Cerebellar nuclear complex (tissue), 1 donor: ENCODE measurements at regions not wholly inside any gene's neighbourhood (a gene's known extent, or its start where the extent isn't known, plus 50 kb on each side); places are given as distances from the start of the nearest gene placed in this dataset.

Experiments used
- DNase-seq, 2 experiments: peaks; one replicate each; lab custom pipeline; 2025; lab: John Stamatoyannopoulos, UW

DNA sequence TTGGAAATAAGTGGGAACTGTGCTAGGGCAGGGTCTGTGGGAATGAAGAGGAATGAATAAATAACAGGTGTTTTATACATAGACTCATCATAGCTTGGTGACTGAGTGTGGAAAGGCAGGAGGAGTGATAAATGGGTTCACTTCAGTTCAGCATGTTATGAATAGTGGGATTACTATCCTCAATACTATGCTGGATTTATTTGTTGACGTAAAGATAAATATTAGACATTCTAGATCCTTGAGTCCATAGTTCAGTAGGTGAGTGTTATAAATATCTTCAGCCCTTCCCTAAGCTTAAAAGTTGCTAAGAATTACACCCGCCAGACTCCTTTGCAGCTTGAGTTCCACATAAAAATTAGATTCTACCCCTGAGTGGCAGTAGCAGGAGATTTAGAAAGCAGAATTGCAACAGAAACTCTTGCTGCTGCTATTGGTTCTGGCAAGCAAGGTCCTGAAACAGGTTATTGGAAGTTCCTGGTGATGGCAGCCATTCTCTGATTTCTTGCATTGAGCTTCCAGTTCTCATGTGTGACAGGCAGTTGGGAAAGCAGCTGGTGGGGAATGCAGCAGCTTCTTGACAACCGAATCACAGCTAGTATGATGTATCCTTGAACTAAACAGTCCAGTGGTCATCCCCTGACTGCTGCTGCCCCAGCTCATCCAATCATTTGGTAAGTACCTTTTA is 1558.9 kb downstream of the FAM181B start:
- DNase-seq: no peak

DNA sequence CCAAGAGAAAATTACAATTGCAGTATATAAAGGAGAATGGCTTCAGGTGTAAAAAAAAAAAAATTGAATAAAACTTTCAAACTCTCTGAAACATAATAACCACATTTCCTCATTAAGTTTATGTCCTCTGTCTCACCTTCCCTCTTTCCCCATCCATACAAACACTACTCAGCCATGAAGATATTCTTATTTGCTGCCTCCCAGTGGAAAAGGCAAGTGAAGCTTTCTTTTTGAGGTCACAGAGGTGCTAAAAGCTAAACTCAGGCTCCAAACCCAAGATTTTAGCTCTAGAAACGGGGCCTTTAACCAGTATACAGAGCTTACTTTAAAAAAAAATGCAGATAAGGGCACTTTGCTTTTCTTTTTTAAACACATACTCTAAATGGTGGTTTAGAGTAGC is 1568.5 kb downstream of the FAM181B start:
- DNase-seq: no peak

DNA sequence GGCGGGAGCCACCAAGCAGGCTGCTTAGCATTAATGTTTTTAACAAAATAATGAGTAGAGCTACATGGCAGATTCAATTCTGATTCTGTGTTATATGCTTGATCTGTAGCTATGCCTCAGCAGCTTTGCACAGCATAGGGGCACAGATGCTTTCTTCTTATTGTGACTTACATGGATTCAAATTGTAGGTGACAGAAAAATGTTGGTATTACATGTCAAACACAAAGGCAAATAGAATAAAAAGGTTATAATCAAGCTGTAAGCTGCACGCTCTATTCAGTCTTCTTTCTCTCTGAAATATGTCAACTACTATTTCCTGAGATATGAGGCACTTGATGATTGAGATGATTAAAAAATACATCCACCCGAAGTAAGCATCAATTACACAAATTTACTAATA is 1573.8 kb downstream of the FAM181B start:
- no peak for DNase-seq

DNA sequence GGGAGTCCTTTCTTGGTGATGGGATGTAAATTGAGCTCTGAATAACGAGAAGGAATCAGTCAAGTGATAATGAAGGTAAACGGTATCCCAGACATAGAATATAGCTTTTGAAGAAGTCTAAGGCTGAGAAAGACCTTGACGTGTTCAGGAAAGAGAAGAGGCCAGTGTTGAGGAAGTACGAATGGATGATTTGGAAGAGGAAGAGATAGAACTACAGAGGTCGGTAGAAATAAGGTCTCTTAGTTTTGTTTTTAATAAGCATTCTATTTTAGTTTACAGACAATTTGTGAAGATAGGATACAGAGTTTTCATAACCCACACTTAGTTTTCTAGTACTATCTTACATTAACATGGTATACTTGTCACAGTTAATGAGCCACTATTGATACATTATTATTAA is 1598.1 kb downstream of the FAM181B start:
- no peak for DNase-seq

DNA sequence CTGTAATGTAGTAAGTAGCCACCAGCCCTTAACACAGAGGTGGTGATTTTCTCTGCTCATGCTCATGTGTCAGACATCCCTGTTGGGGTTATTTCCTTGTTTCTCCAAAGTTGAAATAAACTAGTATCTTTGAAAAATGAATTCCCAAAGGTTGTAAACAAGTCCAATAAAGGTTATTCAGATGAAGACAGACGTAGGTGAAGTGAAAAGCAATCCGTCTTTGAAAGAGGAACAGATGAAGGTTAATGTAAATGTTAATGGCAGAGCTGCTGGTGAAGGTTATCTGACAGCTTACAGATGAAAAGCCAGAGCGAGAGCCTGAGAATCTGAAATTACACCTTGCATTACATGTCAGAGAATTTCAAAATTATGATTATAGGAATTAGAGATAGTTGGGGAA is 1604.0 kb downstream of the FAM181B start:
- no peak for DNase-seq

DNA sequence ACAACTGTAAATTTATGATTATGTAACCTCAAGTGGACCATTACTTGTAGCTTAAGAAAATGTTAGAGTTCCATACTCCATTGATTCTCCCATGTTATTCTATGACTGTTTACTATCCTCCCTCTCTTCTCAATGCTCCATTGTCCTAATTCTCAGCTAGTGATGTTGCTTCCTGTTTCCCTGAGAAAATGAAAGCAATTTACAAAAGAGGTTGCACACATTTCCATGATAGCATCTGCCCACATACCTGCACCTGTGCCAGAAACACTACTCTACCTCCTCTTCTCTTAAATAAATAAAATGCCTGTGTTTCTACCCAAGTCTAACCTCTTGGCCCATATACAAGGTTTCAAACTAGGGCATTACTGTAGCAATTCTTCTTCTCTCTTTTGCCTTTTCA is 1620.9 kb downstream of the FAM181B start:
- no peak for DNase-seq

DNA sequence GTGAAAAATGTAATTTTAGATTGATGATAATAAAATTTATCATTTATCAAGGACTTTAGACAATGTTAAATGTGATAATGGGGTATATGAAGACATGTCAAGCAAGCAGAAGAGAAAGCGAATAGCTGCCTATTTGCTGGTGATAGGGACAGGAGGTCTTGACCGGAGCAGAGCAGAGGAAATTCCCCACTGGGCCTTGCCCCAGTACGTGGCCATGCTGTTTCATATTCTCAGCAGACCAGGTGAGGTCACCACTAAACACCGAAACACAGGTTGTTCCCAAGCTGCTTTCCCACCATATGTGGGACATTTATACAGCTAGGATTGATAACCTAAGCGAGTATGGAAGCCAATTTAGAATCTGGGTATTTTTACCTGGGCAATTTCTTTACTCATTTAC is 1629.6 kb downstream of the FAM181B start:
- DNase-seq: no peak

DNA sequence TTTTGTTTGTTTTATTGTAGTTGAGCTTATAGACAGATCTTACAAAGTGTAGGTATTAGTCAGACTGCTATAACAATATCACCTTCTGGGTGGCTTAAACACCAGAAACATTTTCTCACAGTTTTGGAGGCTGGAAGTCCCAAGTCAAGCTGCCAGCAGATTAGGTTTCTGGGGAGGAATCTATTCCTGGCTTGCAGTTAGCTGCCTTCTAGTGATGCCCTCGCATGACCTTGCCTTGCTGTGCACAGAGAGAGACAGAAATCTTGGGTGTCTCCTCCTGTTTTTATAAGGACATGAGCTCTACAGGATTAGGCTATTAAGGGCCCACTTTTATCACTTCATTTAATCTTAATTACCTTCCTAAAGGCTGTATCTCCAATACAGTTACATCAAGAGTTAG is 1635.2 kb downstream of the FAM181B start:
- no peak for DNase-seq

DNA sequence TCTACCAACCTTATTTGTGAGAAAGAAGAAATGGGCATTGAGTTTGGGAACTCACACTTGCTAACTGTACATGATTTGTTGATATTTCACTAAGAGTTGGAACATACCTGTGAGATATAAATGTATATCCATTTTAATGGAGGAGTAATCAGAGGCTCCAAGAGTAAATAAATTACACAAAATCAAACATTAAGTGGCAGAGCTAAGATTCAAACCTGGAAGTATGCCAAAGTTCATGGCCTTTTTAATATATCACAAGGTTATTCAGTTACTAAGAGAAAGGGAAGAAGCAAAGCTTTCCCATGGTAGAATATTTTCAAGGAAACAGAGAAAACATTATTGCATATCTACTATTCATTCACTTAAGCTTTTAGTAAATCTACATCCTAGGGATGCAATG is 1641.1 kb downstream of the FAM181B start:
- DNase-seq: no peak

DNA sequence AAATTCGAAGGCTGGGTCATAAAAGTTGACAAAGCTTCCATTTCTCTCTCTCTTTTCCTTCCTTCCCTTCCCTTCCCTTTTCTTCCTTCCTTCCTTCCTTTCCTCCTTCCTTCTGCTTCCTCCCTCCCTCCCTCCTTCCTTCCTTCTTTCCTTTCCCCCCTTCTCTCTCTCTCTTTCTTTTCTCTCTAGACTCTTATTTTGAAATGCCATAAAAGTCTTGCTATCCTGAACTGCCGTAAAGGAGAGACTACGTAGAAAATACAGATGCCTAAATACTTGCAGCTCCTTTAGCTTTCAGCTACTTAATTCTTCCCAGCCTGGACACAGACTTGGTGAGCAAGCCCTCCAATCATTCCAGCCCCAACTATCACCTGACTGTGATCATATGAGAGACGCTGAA is 1644.4 kb downstream of the FAM181B start:
- DNase-seq: no peak

DNA sequence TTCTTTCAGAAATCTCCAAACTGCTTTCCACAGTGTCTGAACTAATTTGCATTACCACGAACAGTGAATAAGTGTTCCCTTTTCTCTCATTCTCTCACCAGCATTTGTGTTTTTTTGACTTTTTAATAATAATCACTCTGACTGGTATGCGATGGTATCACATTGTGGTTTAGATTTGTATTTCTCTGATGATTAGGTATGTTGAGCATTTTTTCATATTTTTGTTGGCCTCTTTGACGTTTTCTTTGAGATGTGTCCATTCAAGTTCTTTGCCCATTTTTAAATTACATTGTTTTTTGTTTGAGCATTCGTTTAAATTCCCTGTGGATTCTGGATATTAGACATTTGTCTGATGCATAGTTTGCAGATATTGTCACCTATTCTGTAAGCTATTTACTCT is 1639.6 kb upstream of the TENM4 start:
- DNase-seq: no peak

DNA sequence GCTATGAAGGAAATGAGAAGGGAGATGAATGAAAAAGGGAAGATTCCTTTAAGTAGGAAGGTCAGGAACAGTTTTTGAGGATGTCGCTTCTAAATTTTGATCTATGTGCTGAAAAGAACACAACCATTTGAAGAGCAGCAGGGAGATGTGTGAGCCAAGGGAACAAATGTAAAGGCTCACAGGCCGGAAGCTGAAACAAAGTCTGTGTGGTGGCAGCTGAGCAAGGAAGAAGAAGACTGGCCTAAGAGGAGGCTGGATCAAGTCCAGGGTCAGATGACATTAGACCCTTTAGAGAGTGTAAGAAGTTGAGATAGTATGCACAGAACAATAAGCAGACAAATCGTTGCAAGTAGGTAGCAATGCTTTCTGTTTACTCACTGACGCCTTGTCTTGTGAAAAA is 1631.4 kb upstream of the TENM4 start:
- no peak for DNase-seq

DNA sequence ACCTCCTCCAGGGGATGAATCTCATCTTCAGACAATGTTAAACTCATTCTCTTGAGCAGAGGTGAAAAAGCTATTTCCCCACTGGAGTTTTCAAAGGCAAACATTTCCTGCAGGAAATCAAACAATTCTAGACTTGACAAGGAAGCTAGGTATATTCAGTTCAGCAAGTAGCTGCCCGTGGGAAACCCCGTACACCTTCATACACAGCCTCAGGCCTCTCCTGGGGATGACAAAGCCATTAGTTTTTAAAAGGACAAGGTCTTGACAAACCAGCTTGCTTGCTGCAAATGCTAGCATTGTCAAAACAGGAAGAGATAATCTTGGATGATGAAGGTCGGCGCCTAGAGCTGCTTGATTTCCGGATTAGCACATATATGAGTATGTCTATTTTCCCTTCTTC is 1630.8 kb upstream of the TENM4 start:
- DNase-seq: no peak

DNA sequence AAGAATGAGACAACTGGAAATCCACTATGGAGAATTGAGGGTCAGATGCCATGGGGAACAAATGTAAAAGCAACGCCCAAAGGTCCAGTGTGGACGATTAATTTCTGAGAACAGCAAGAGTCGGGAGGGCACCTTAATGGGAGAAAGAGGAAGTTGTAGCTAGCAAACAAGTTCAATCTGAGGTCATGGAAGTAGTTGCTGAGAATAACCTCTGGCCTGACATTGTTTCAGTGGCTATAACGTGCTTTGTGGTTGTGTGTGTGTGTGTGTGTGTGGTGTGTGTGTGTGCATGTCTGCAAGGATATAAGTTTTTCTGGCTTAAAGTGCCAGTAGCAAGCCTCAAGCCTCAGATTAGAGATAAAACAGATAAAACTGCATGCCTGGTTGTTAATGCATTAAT is 1630.1 kb upstream of the TENM4 start:
- DNase-seq: no peak

DNA sequence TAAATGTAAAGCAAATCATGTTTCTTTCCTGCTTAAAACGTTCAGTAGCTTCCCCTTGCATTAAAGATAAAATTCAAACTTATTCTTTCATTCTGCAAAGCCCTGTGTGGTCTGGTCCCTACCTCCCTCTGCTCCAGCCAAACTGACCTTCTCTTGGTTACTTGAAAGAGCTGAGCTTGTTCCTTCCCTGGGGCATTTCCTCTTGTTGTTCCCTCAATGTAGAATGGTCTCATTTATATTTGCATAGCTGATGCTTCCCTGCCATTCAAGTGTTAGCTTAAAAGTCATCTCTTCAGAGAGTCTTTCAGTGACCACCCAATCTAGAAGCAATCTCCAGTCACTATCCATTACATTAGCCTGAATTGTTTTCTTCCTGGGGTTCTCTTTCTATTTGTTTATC is 1618.5 kb upstream of the TENM4 start:
- DNase-seq: no peak

DNA sequence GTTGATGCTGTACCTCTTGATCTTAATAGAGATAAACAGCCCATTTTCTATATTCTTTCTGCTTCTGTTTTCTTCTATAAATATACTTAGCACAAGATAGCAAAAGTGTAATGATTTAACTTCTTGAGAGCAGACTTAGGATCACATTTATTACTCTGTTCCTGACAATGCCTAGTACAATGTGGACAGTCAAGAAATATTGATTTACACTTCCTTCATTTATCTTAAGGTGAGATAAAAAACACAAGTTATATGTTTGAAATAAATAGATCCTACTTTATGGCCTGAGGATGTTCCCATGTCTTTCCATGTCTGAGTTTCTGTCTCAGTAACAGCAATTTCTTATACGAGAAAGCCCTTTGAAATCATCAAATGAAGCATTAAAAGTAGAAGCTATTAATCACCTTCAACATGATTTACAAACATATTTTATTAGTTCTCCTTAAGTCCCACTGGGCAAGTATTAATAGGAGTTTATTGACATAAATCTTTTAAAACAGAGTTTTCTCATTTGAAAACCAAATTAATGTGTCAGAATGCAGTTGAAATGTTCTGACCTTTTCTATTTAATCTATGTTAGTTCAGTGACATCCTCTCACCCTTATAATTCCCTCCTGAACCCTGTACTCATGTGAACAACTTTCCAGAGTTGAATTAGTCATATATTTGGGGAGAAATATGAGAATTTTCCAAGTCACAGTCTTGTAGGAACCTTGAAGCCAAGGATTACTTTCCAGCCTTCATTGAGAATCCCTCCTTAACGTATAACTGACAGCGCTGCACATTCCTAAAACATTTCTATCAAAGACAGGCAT is 1611.7 kb upstream of the TENM4 start:
- DNase-seq: no peak

DNA sequence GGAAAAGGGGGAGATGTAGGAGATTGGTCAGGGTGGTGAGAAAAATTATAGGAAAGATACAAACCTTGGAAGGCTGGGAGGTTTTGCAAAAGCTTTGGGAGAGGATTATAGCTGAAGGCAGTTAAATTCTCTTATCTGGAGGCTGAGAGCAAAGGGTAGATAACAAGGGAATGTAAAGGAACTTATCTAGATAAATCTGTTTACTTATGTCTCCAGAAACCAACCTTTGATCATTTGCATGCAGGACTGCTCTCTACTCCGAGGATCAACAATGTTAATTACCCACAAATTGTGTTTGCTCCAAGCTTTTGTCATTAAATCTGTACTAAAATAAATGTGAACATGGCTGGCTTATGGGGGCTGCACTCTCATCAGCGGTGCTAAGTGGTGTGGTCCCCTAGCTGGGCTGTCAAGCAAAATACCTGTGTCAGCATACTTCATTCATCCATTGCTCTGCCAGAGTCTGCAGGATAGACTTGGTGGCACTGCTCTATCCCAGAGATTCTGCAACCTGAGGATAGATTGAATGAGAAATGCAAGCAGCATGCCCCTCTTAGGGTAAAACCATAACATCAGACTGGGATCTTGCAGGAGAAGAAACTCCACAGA is 1599.2 kb upstream of the TENM4 start:
- no peak for DNase-seq

DNA sequence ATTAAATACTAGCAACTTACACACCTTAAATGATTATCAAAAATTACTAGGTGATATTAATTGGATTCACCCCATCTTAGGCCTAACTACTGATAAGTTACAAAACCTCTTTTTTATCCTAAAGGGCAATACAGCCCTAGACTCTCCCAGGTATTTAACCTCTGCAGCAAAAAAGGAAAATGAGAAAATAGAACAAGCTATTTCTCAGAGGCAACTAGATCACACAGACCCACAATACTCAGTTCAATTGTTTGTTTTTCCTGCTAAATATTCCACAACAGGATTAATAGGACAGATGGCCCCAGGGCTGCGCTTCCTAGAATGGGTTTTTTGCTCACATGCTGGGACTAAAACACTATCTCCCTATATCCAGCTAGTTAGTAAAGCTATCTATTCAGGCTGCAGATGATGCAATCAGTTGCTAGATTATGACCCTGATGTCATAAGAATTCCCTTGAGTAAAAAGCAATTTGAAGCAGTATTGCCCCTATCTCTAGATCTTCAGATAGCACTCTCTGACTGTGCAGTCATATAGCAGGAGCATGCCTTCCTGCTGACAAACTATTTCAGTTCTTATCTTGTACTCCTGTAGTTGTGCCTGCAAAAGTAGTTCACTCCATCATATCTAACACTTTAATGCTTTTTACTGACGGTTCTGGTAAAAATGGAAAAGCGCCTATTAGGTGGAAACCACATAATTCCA is 1595.5 kb upstream of the TENM4 start:
- no peak for DNase-seq

DNA sequence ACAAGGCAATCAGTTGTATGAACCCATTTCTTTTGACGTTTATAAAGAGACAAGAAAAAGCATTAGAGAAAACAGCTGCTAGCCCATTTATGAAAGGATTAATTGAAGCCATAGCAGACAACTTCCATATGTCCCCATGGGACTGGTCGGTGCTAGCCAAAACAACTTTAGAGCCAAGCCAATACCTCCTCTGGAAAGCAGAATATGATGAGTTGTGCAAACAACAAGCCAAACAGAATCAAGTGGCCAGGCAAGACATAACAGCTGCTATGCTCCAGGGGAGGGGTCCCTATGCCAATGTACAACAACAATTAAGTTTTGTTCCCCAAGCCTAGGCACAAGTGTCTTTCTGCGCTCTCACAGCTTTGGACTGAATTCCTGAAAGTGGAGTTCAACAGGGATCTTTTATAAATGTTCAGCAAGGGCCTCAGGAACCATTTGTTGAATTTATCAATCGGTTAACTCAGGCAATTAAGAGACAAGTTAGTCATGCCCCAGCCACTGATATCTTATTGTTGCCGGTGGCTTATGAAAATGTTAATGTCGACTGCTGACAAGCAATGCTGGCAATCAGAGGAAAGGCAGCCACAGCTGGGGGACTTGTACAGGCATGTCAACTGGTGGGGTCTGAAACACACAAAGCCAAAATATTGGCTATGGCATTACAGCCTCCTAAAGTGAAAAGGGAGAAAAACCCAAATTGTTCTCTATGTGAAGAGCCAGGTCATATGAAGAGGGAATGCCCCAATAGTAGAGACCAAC is 1593.1 kb upstream of the TENM4 start:
- DNase-seq: no peak

DNA sequence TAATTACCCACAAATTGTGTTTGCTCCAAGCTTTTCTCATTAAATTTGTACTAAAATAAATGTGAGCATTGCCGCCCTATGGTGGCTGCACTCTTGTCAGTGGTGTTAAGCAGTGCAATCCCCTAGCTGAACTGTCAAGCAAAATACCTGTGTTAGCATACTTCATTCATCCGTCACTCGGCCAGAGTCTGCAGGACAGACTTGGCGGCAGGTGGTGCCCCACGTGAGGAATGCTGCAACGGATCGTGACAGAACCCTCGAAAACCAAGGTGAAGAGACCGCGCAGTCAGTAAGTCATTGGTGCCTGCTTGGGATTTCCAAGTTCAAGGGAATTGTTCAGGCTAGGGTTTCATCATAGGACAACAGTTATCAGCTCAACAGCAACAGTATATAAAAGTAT is 1592.1 kb upstream of the TENM4 start:
- no peak for DNase-seq

DNA sequence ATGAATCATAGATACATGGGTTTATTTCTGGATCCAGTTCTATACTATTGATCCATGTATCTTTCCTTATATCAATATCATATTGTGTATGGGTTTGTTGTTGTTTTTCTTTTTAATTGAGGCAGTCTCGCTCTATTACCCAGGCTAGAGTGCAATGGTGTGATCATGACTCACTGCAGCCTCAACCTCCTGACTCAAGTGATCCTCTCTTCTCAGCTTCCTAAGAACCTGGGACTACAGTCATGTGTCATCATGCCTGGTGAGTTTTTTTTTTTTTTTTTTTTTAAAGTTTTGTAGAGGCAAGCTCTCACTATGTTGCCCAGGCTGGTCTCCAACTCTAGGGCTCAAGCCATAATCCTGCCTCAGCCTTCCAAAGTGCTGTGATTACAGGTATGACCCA is 1589.4 kb upstream of the TENM4 start:
- no peak for DNase-seq

DNA sequence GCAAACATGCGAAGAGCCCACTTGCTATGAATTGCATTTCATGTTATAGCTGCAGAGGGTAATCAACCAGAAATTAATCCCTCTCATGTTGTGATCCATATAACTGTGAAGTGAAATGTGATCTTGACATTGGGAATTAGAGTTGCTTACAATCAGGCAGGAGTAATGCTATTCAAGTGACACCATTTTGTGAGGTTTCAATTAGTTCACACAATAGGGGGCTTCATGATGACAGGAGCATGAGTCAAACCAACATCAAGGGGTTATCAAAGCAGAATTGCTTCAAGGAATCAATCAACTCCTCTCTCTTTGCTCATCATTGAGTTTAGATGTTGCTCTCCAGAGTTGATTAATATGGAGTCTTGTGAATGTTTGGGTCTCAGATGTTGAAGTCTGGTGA is 1585.2 kb upstream of the TENM4 start:
- no peak for DNase-seq
